ENCODE measurements at regions not wholly inside any gene's neighbourhood (a gene's known extent, or its start where the extent isn't known, plus 50 kb on each side); places are given as distances from the start of the nearest gene placed in this dataset.
"Not testable (repeated sequence)": the region's sequence is repeated elsewhere in the genome, so short reads cannot be mapped to it uniquely, and the experiment has no call there.

DNA sequence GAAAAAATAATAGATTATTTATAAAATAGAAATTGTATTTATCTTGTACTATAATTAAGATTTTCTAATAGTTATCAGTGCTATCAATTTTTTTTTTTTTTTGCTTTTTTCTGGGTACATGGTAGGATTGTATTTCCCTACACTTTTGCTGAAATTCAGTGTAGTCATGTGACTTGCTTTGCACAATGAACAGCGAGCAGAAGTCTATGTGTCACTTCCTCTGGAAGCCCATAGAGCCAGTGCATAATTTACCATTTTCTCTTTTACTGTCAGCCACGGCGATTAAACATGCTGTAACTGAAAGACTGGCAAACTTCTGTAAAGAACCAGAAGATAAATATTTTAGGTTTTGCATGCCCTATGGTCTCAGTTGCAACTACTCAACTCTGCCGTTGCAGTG lies 80.8 kb upstream of the PPP1R12A start:
- H3K4me3 ChIP-seq: no peak overlapping the region
- ATAC-seq (no peak), DNase-seq (no peak)
- TF ChIP-seq, protein P1, sequence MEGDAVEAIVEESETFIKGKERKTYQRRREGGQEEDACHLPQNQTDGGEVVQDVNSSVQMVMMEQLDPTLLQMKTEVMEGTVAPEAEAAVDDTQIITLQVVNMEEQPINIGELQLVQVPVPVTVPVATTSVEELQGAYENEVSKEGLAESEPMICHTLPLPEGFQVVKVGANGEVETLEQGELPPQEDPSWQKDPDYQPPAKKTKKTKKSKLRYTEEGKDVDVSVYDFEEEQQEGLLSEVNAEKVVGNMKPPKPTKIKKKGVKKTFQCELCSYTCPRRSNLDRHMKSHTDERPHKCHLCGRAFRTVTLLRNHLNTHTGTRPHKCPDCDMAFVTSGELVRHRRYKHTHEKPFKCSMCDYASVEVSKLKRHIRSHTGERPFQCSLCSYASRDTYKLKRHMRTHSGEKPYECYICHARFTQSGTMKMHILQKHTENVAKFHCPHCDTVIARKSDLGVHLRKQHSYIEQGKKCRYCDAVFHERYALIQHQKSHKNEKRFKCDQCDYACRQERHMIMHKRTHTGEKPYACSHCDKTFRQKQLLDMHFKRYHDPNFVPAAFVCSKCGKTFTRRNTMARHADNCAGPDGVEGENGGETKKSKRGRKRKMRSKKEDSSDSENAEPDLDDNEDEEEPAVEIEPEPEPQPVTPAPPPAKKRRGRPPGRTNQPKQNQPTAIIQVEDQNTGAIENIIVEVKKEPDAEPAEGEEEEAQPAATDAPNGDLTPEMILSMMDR (IDR thresholded peaks at IDR 0.05): no peak
- WGBS, 3 donors: 79 to 83% (median 80%) methylated on average over 4 of the region's 4 CpGs
- H3K9me3 ChIP-seq: peaks cover 3% of the 10 kb centered on the region
- intact Hi-C loops (cut with DNase I): no loop called here
- H3K4me1 ChIP-seq: no peaks in the 10 kb centered on the region
- H3K36me3 ChIP-seq (ENCODE audit: insufficient read depth in 1 of 2, low read depth in 1 of 2): no peaks in the 10 kb centered on the region
- no peaks in the 10 kb centered on the region for H3K27me3 ChIP-seq (ENCODE audit: insufficient read depth in 3 of 3, low read length in 2 of 3)
- H3K27ac ChIP-seq: no peak overlapping the region

DNA sequence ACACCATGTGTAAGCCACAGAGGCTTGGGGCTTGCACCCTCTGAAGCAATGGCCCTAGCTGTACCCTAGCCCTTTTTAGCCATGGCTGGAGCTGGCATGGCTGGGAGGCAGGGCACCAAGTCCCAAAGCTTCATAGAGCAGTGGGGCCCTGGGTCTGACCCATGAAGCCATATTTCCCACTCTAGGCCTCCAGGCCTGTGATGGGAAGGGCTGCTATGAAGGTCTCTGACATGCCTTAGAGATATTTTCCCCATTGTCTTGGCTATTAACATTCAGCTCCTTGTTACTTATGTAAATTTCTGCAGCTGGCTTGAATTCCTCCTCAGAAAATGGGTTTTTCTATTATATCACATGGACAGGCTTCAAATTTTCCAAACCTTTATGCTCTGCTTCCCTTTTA lies 68.8 kb upstream of the PPP1R12A start:
- H3K27ac ChIP-seq; intact Hi-C loops (cut with DNase I); DNase-seq; H3K27me3 ChIP-seq (ENCODE audit: insufficient read depth in 3 of 3, low read length in 2 of 3); H3K4me3 ChIP-seq; H3K4me1 ChIP-seq; ATAC-seq; H3K9me3 ChIP-seq; H3K36me3 ChIP-seq (ENCODE audit: insufficient read depth in 1 of 2, low read depth in 1 of 2): not testable (repeated sequence)

DNA sequence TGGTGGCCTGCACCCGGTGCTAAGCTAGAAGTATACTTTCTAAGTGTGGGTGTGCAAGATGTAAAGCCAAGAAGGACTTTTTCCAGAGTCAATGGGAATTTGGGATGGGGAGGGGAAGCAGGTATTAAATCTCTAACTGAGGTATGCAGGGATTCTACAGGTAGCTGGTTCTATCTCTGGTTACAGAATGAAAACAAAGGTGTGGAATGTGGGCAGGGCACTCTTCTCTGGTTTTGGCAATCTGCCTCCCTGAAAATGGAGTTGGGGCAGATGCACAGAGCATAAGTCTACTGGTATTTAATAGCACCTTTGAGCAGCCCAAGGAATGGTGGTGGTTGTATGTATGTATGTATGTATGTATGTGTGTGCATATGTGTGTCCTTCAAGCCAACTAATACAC lies 66.7 kb upstream of the PPP1R12A start:
- Histone ChIP-seq H3K36me3 (ENCODE audit: insufficient read depth in 1 of 2, low read depth in 1 of 2) (no peaks in the 10 kb centered on the region), H3K27me3 (ENCODE audit: insufficient read depth in 3 of 3, low read length in 2 of 3) (no peaks in the 10 kb centered on the region), H3K4me1 (no peaks in the 10 kb centered on the region), H3K4me3 (no peak overlapping the region), H3K9me3 (no peaks in the 10 kb centered on the region), H3K27ac (no peak overlapping the region)
- ATAC-seq (no peak), DNase-seq (no peak)
- intact Hi-C loops (cut with DNase I): no loop called here
- 85 to 95% (median 89%) methylated on average over 1 of the region's 1 CpG for WGBS, 3 donors
- TF ChIP-seq, protein P1 (IDR thresholded peaks at IDR 0.05): no peak

DNA sequence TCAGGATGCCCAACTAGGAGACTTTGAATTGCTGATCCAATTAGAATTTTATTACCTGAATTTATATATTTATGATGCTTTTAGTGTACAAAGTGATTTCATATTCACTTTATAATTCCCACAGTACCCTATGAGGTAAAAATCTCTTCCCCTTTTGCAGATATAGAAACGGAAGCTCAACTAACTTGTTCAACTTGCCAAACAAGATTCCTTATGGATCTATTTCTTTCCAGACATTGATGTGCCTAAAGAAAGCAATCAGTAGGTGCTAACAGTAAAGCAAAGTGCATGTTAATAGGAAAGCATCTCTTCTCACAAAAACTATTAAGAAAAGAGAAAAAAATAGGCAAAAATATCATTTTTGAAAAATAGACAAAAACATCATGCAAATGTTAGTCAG lies 65.9 kb upstream of the PPP1R12A start:
- Histone ChIP-seq H3K4me1 (no peaks in the 10 kb centered on the region), H3K36me3 (ENCODE audit: insufficient read depth in 1 of 2, low read depth in 1 of 2) (no peaks in the 10 kb centered on the region), H3K27ac (no peak overlapping the region), H3K27me3 (ENCODE audit: insufficient read depth in 3 of 3, low read length in 2 of 3) (no peaks in the 10 kb centered on the region), H3K4me3 (no peak overlapping the region), H3K9me3 (no peaks in the 10 kb centered on the region)
- intact Hi-C loops (cut with DNase I): no loop called here
- TF ChIP-seq, protein P1 (IDR thresholded peaks at IDR 0.05): no peak
- DNase-seq (no peak), ATAC-seq (no peak)
- WGBS, 3 donors: 0 to 50% (median 0%) methylated on average over 1 of the region's 1 CpG

DNA sequence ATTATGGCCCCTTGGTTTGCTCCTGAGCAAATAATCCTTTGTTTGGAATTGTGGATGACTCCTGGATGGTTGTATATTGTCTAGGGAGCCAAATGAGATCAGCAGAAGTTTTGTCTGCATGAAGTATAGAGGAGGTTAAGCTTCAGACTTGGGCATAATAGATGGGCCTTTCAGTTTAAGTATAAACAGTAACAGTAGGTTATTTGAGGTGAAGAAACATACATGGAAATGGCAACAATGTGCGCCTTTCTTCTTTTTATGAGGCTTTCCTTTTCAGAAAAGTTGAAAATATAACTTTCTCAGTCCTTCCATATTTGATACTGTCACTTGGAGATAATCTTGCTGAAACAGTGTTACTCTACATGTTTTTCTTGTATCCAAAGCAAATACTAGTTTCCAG lies 63.7 kb upstream of the PPP1R12A start:
- H3K27ac ChIP-seq: no peak overlapping the region
- 93 to 100% (median 98%) methylated on average over 1 of the region's 1 CpG for WGBS, 3 donors
- intact Hi-C loops (cut with DNase I): no loop called here
- no peak for ATAC-seq
- TF ChIP-seq, protein P1 (IDR thresholded peaks at IDR 0.05): no peak
- no peaks in the 10 kb centered on the region for H3K27me3 ChIP-seq (ENCODE audit: insufficient read depth in 3 of 3, low read length in 2 of 3)
- no peaks in the 10 kb centered on the region for H3K9me3 ChIP-seq
- no peaks in the 10 kb centered on the region for H3K4me1 ChIP-seq
- H3K36me3 ChIP-seq (ENCODE audit: insufficient read depth in 1 of 2, low read depth in 1 of 2): no peaks in the 10 kb centered on the region
- no peak overlapping the region for H3K4me3 ChIP-seq
- DNase-seq: no peak

All from psoas muscle (tissue), 7 donors.